ENCODE measurements at regions not wholly inside any gene's neighbourhood (a gene's known extent, or its start where the extent isn't known, plus 50 kb on each side); places are given as distances from the start of the nearest gene placed in this dataset.
"Not testable (repeated sequence)": the region's sequence is repeated elsewhere in the genome, so short reads cannot be mapped to it uniquely, and the experiment has no call there.

- DNase-seq (ENCODE audit: low read depth, low spot score): no peak
Measured at GRCh38 chr1:183753464-183753891, 51.4 kb upstream of the RGL1 start.

GRCh38 chr1:183744132-183744913 is 60.6 kb upstream of the RGL1 start:
- no peak for DNase-seq (ENCODE audit: low read depth, low spot score)

DNA sequence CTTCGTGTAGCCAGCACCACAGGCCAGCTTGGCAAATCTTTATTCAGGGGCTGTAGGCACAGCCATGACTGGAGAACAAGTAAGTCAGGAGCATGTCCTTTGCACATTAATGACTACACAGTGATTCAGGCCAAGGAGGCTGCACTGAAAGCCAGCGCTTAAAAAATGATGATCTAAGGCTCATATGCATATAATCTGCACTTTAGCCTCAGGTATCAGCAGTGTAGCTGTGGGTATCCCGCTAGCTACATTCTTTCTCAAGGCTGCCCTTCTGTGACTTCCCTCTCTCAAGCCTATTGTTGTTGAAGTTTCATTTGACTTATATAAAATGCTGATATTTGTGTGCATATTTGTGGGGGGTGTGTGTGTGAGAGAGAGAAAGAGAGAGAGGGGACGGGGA is 62.6 kb upstream of the RGL1 start:
- DNase-seq (ENCODE audit: low read depth, low spot score): no peak

DNA sequence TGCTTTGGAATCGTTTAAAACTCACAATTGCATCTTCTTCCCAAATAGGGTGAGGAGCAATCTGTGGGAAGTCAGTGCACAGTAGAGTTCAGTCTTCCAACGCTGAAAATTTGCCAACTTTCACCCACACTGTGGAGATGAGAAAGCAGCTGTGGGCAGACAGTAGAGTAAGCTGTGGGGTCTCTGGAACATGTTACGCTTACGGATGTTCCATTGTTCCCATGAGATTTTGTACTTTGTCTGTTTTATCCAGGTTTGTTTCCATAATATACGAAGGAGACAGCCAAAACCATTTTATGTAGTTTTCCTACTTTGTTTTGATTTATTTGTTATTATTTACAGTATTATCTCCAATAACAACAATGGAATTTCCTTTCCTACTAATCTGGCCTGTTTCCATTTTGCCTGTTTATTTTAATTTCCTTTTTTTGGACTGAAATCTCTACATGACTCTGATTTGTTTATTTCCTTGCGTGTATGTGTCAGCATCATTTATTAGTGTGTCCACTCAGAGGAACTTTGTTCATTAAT is 65.1 kb upstream of the RGL1 start:
- DNase-seq (ENCODE audit: low read depth, low spot score): no peak

- DNase-seq (ENCODE audit: low read depth, low spot score): no peak
Measured at GRCh38 chr1:183739082-183739481, 65.8 kb upstream of the RGL1 start.

GRCh38 chr1:183737916-183738315 is 67.0 kb upstream of the RGL1 start:
- not testable (repeated sequence) for DNase-seq (ENCODE audit: low read depth, low spot score)

- DNase-seq (ENCODE audit: low read depth, low spot score): no peak
Measured at GRCh38 chr1:183736343-183736742, 68.6 kb upstream of the RGL1 start.

DNA sequence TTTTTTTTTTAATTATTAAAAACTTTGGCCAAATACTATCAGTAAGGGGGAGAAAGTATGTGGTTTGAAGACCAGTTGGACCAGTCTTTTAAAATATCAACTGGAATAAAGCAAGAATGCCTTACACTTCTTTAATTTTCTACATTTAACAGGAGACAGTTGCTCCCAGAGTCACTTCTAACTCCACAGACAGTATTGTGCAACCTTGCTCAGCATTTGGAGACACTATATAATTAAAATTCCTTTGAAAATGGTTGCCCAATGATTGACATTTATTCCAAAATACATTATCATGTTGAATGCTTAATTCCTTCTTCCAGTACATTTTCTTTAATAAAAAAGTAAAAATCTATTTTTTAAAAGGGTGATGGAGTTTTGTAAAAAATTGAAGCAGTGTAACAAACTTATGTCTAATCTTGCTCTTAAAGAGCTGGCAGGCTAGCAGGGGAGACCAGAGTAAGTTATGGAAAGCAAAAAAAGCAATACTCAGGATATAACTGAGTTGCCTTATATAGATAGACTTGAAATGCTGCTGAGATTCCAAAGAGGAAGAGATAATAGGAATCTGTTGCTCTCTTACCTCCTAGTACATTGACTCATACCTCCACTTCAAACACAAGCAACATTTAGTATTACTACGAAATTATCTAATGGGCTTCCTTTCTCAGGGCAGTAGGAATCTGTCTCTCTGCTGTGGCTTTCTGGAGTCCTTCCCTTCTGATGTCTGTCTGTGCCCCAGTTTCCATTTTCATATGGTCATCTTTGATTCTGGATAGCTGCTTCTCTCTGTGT is 69.7 kb upstream of the RGL1 start:
- no peak for DNase-seq (ENCODE audit: low read depth, low spot score)

DNA sequence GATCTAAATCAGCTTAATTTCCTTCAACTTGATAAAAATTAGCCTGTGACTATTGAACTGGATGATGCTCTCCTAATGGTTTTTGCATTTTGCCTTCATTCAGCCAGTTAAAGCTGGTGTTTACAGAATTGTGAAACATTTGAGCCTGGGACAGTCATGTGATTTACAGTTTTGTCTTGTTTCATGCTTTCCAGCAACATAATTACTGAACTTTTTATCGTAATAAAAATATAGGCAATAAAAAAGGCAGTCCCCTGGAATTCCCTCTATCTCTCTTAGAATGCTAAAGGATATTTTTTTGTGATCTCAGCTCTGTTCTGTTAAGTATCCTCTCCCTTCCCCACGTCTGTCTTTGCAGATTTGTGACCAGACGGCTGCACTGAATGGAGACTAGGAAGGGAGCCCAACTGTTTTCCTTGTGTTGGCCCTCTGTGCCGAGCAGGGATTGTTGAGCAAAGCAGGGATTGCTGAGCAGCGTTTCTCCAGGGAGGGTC is 70.3 kb upstream of the RGL1 start:
- no peak for DNase-seq (ENCODE audit: low read depth, low spot score)

DNA sequence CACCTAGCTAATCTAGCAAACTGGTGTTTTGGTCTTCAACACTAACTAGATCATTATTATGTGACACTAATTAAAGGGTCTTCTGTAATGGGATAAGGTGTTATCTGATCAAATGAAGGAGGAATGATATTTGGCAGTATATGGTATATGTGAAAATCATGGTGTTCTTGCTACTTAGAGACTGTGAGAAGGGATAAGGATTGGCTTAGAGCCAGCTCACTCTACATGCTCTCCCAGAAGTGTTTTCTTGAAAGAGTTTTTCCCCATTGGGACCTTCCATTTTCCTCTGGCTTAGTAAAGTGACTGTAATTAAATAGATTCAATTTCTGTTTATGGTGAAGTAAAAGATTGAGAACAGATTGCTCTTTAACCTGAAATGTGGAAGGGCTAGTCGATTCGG is 71.2 kb upstream of the RGL1 start:
- no peak for DNase-seq (ENCODE audit: low read depth, low spot score)

DNA sequence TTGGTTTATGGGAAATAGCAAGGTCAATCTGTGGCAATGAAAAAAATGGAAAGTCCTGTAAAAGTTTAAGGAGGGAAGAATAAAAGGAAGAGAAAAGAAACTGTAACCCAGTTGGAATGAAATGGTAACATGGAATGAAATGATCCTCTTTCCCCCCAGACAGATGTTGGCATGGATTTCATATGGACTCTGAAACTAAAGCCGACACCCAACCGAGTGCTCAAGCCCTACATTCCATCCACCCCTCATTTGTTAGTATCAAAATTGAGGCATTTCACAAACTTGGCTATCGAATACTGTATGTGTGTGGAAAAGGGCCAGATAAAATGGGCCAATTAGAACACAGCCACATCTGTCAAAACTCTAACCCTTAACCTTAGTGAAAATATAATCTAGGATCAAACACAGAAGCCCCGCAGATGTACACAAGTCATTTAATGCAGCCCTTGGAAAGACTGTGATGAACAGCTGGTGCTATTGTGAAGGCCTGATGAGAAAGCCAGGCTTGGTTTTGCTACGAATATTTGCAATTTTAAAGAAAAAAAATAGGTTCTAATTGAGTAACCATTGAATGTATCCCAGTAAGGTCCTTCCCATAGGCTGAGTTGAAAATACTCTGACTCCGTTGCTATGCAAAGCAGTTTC is 72.6 kb upstream of the RGL1 start:
- no peak for DNase-seq (ENCODE audit: low read depth, low spot score)

GRCh38 chr1:183730886-183731573 is 73.9 kb upstream of the RGL1 start:
- no peak for DNase-seq (ENCODE audit: low read depth, low spot score)

GRCh38 chr1:183730107-183730724 is 74.7 kb upstream of the RGL1 start:
- DNase-seq (ENCODE audit: low read depth, low spot score): no peak

DNA sequence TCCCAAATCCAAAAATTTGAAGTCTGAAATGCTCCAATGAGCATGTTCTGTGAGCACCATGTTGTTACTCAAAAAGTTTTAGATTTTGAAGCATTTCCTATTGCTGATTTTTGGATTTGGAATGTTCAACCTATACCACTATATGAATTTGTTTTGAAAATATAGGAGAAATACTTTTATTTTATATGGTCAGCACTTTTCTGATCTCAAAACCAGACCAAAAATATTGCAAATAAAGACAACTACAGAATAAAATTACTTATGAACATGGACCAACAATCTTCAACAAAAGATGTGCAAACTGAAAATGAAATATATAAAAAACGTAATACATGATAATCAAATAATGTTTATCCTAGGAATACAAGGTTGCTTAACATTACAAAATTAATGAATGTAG is 73.7 kb upstream of the APOBEC4 start:
- DNase-seq (ENCODE audit: low read depth, low spot score): no peak

GRCh38 chr1:183724350-183725042 is 71.4 kb upstream of the APOBEC4 start:
- DNase-seq (ENCODE audit: low read depth, low spot score): no peak

DNA sequence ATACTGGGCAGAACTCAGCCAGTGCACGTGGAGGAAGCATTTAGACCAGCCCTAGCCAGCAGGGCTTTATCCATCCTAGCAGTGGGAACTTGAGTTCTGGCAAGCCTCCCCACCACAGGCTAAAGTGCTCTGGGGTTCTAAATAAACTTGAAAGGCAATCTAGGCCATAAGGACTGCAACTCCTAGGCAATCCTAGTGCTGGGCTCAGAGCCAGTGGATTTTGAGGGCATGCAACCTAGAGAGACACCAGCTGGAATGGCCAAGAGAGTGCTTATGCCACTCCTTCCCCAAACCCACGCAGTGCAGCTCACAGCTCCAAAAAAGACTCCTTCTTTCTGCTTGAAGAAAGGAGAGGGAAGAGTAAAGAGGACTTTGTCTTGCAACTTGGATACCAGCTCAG is 70.5 kb upstream of the APOBEC4 start:
- DNase-seq (ENCODE audit: low read depth, low spot score): no peak

DNA sequence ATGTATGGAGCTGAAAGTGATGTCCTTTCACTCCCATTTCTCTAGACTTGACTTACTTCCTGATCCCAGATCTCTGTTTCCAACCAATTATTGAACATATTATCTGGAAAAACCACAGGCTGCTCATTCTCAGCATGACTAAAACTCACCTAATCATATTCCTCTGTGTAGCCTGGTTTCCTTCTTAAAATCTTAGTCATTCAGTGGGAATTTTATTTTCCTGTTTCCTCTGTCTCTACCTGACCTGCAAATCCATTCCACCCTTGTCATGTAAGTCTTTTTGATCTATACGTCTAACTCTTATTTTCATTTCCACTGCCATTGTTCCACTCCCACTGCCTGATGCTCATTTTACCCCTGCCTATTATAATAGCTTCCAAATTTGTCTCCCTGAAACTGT is 67.9 kb upstream of the APOBEC4 start:
- no peak for DNase-seq (ENCODE audit: low read depth, low spot score)

GRCh38 chr1:183720028-183720427 is 66.9 kb upstream of the APOBEC4 start:
- no peak for DNase-seq (ENCODE audit: low read depth, low spot score)

- no peak for DNase-seq (ENCODE audit: low read depth, low spot score)
Measured at GRCh38 chr1:183719289-183719688, 66.2 kb upstream of the APOBEC4 start.

GRCh38 chr1:183716286-183716685 is 63.2 kb upstream of the APOBEC4 start:
- DNase-seq (ENCODE audit: low read depth, low spot score): no peak
